PC-9 (cell line): ENCODE measurements at regions not wholly inside any gene's neighbourhood (a gene's known extent, or its start where the extent isn't known, plus 50 kb on each side); places are given as distances from the start of the nearest gene placed in this dataset.

ENCODE experiments used
- BruUV-seq: library from RNA; stranded (reverse); fragments of 400-500 nt; replicated peaks from 2 replicates; lab custom pipeline; 2021; lab: Mats Ljungman, UMichigan
- CTCF ChIA-PET: fragments of 300-600 bp; sonication (Branson Sonifier 250); formaldehyde crosslinking; loops from one replicate; lab custom pipeline; 2022; ENCODE audit warnings: antibody characterized with exemption; lab: Charles Lee
- POLR2A ChIA-PET: fragments of 300-600 bp; sonication (Branson Sonifier 250); formaldehyde crosslinking; loops from one replicate; lab custom pipeline; 2022; ENCODE audit warnings: antibody characterized with exemption; ENCODE audit not compliant: unreplicated experiment; lab: Charles Lee
- DNase-seq, 2 experiments: peaks; one replicate each; pipeline versions ENCODE4 v3.0.0 to v3.0.0-alpha.2; 2015 to 2022; ENCODE audit warnings: mixed read lengths in 1 of 2
- H2AFZ ChIP-seq: fragments of 200-600 bp; sonication (generic); 2 replicates; pipeline ENCODE4 v1.8.1; 2017; ENCODE audit warnings: antibody characterized with exemption
- H3F3A ChIP-seq: fragments of 200-600 bp; sonication (generic); 2 replicates; pipeline ENCODE4 v1.8.1; 2017; ENCODE audit warnings: antibody characterized with exemption, mild to moderate bottlenecking, low read depth; ENCODE audit not compliant: insufficient read depth
- H3K27ac ChIP-seq: fragments of 200-600 bp; sonication (generic); 2 replicates; pipeline ENCODE4 v1.6.1; 2016; ENCODE audit warnings: mixed run types
- H3K27me3 ChIP-seq: fragments of 200-600 bp; sonication (generic); 2 replicates; pipeline ENCODE4 v1.6.1; 2016; ENCODE audit warnings: low read depth, mixed run types; ENCODE audit not compliant: insufficient read depth
- H3K36me3 ChIP-seq: fragments of 200-600 bp; sonication (generic); 2 replicates; pipeline ENCODE4 v1.6.1; 2016; ENCODE audit warnings: low read depth, mixed run types
- H3K4me1 ChIP-seq: fragments of 200-600 bp; sonication (generic); replicated peaks from 2 replicates; pipeline ENCODE4 v1.6.1; 2016; ENCODE audit warnings: mixed run types; ENCODE audit not compliant: insufficient read depth
- H3K4me2 ChIP-seq: fragments of 200-600 bp; sonication (generic); 2 replicates; pipeline ENCODE4 v1.6.1; 2017; ENCODE audit warnings: mixed run types
- H3K4me3 ChIP-seq: fragments of 200-600 bp; sonication (generic); 2 replicates; pipeline ENCODE4 v1.6.1; 2016; ENCODE audit warnings: mixed run types
- H3K79me2 ChIP-seq: fragments of 200-600 bp; sonication (generic); 2 replicates; pipeline ENCODE4 v1.6.1; 2017; ENCODE audit warnings: low read depth, mixed run types
- H3K9me2 ChIP-seq: fragments of 200-600 bp; sonication (generic); 2 replicates; pipeline ENCODE4 v1.8.1; 2017; ENCODE audit warnings: mild to moderate bottlenecking; ENCODE audit not compliant: insufficient read depth
- H3K9me3 ChIP-seq: fragments of 200-600 bp; sonication (generic); 2 replicates; pipeline ENCODE4 v1.8.1; 2016; ENCODE audit warnings: low read depth; ENCODE audit not compliant: insufficient read depth
- H4K20me1 ChIP-seq: fragments of 200-600 bp; sonication (generic); 2 replicates; pipeline ENCODE4 v1.8.1; 2017; ENCODE audit not compliant: insufficient read depth
- EZH2 ChIP-seq: fragments of 200-600 bp; sonication (generic); IDR thresholded peaks from 2 replicates; pipeline ENCODE4 v1.8.0; 2017; ENCODE audit warnings: antibody characterized with exemption, low read depth
- intact Hi-C: fragments of 100-400 bp; cut with micrococcal nuclease; formaldehyde crosslinking; loops from one replicate; pipeline ENCODE4 v1.10.0; 2022; ENCODE audit not compliant: unreplicated experiment
- TF ChIP-seq, protein P1 (sequence below): fragments of 200-600 bp; sonication (generic); conservative IDR thresholded peaks from 2 replicates; pipeline ENCODE4 v1.6.1; 2017; ENCODE audit warnings: mixed run types, antibody characterized with exemption, mild to moderate bottlenecking, moderate library complexity

DNA sequence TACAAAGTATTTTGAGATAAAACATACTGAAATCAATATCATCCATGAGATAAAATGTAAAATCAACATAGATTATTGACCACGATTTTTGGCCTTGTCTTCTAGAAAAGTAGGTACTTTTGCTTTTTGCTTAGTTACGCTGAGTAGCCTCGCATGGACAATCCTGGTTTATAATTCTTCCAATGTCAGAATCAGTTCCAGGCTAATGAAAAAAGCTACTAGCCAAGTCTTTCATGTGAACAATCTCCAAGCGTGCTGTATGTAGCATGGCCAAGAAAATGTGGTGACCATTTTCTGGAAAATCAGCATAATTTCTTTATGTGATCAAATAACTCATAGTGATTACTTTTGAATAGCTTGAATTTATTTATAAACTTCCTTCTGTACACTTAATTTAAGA, 145.8 kb downstream of the NTMT2 start:
- Histone ChIP-seq H3K79me2 (no peaks in the 10 kb centered on the region), H2AFZ (no peak overlapping the region), H3K36me3 (no peaks in the 10 kb centered on the region), H3K4me2 (no peak overlapping the region), H3K27ac (no peak overlapping the region), H3K27me3 (no peaks in the 10 kb centered on the region), H4K20me1 (no peaks in the 10 kb centered on the region), H3F3A (no peaks in the 10 kb centered on the region), H3K9me3 (no peaks in the 10 kb centered on the region), H3K4me3 (no peak overlapping the region), H3K9me2 (no peaks in the 10 kb centered on the region), H3K4me1 (no peaks in the 10 kb centered on the region)
- ChIA-PET POLR2A (no interaction called here), CTCF (no interaction called here)
- no TSS peak for BruUV-seq
- TF ChIP-seq EZH2, result no peak
- TF ChIP-seq, protein P1, sequence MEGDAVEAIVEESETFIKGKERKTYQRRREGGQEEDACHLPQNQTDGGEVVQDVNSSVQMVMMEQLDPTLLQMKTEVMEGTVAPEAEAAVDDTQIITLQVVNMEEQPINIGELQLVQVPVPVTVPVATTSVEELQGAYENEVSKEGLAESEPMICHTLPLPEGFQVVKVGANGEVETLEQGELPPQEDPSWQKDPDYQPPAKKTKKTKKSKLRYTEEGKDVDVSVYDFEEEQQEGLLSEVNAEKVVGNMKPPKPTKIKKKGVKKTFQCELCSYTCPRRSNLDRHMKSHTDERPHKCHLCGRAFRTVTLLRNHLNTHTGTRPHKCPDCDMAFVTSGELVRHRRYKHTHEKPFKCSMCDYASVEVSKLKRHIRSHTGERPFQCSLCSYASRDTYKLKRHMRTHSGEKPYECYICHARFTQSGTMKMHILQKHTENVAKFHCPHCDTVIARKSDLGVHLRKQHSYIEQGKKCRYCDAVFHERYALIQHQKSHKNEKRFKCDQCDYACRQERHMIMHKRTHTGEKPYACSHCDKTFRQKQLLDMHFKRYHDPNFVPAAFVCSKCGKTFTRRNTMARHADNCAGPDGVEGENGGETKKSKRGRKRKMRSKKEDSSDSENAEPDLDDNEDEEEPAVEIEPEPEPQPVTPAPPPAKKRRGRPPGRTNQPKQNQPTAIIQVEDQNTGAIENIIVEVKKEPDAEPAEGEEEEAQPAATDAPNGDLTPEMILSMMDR, result no peak
- intact Hi-C loops, result no loop called here
- DNase-seq, result no peak

DNA sequence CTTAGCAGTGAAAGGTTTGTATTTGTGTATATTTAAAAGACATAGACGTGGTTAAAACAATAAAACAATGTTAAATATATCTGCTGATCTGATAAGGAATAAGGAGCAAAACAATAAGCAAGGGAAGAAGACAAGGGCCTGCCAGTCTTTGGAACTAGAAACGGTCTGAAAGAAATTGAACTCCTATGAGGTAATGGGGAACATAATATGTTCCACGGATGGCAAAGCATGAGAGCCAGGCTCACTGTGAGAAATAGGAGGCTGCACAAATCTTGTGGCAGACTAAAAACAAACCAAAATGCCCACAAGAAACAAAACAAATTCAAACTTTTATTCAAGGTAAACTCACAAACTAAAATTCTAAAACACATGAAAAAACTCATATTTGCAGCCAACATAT, 150.5 kb downstream of the NTMT2 start:
- no peaks in the 10 kb centered on the region for H3K4me1 ChIP-seq
- intact Hi-C loops, result no loop called here
- H3K4me3 ChIP-seq, result no peak overlapping the region
- H3K9me3 ChIP-seq, result no peaks in the 10 kb centered on the region
- no peak overlapping the region for H3K4me2 ChIP-seq
- no peaks in the 10 kb centered on the region for H4K20me1 ChIP-seq
- no peak overlapping the region for H2AFZ ChIP-seq
- no peaks in the 10 kb centered on the region for H3K27me3 ChIP-seq
- H3K9me2 ChIP-seq, result no peaks in the 10 kb centered on the region
- BruUV-seq, result no TSS peak
- TF ChIP-seq EZH2, result no peak
- TF ChIP-seq, protein P1, result no peak
- no peak for DNase-seq
- CTCF ChIA-PET, result no interaction called here
- H3F3A ChIP-seq, result no peaks in the 10 kb centered on the region
- H3K79me2 ChIP-seq, result no peaks in the 10 kb centered on the region
- no peaks in the 10 kb centered on the region for H3K36me3 ChIP-seq
- H3K27ac ChIP-seq, result no peak overlapping the region
- POLR2A ChIA-PET, result no interaction called here

GRCh38 chr1:170296642-170297041, 150.9 kb downstream of the NTMT2 start:
- no peak overlapping the region for H3K4me3 ChIP-seq
- no peaks in the 10 kb centered on the region for H3F3A ChIP-seq
- H3K27ac ChIP-seq, result no peak overlapping the region
- H3K9me2 ChIP-seq, result no peaks in the 10 kb centered on the region
- BruUV-seq, result no TSS peak
- no peaks in the 10 kb centered on the region for H3K9me3 ChIP-seq
- intact Hi-C loops, result no loop called here
- no peaks in the 10 kb centered on the region for H3K79me2 ChIP-seq
- no peaks in the 10 kb centered on the region for H3K27me3 ChIP-seq
- DNase-seq, result no peak
- H3K36me3 ChIP-seq, result no peaks in the 10 kb centered on the region
- POLR2A ChIA-PET, result no interaction called here
- H3K4me1 ChIP-seq, result no peaks in the 10 kb centered on the region
- TF ChIP-seq, protein P1, result no peak
- TF ChIP-seq EZH2, result no peak
- no peaks in the 10 kb centered on the region for H4K20me1 ChIP-seq
- no peak overlapping the region for H3K4me2 ChIP-seq
- CTCF ChIA-PET, result no interaction called here
- no peak overlapping the region for H2AFZ ChIP-seq
